Lower leg skin (tissue), 3 donors: ENCODE measurements at regions not wholly inside any gene's neighbourhood (a gene's known extent, or its start where the extent isn't known, plus 50 kb on each side); places are given as distances from the start of the nearest gene placed in this dataset.

Experiments
- POLR2A ChIP-seq, 2 donors: fragments of 450-650 bp; IDR thresholded peaks; one replicate each; pipeline ENCODE4 v1.6.1; 2016 to 2017; ENCODE audit warnings: antibody characterized with exemption in 2 of 2, mild to moderate bottlenecking in 1 of 2, moderate library complexity in 1 of 2
- TF ChIP-seq, protein P1 (sequence below), 3 donors: fragments of 450-650 bp; IDR thresholded peaks; one replicate each; pipeline ENCODE4 v1.5.1; 2016; ENCODE audit warnings: antibody characterized with exemption in 3 of 3, mild to moderate bottlenecking in 3 of 3, moderate library complexity in 2 of 3

DNA sequence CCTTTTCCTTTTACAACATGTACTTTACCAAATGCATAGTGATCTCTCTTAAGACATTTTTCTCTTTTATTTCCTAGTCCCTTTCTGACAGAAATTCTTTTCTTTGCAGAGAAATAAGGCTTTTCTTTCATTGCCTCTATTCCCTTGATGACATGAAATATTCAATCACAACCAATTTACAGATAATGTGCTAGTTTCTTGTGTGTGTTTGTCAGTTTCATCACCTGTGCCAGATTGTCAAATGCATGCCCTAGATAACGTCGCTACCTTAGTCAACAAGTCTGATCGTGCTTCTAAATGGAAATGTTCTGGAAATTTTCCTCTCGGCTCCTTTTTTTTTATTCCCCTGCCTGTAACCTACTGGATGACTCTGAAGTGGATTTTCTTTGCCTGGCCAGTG is 478.1 kb downstream of the KLF5 start:
- TF ChIP-seq POLR2A (IDR thresholded peaks at IDR 0.05), result no peak
- TF ChIP-seq, protein P1, sequence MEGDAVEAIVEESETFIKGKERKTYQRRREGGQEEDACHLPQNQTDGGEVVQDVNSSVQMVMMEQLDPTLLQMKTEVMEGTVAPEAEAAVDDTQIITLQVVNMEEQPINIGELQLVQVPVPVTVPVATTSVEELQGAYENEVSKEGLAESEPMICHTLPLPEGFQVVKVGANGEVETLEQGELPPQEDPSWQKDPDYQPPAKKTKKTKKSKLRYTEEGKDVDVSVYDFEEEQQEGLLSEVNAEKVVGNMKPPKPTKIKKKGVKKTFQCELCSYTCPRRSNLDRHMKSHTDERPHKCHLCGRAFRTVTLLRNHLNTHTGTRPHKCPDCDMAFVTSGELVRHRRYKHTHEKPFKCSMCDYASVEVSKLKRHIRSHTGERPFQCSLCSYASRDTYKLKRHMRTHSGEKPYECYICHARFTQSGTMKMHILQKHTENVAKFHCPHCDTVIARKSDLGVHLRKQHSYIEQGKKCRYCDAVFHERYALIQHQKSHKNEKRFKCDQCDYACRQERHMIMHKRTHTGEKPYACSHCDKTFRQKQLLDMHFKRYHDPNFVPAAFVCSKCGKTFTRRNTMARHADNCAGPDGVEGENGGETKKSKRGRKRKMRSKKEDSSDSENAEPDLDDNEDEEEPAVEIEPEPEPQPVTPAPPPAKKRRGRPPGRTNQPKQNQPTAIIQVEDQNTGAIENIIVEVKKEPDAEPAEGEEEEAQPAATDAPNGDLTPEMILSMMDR (IDR thresholded peaks at IDR 0.05), result no peak
